Right renal cortex interstitium (tissue), 3 donors: ENCODE measurements at regions not wholly inside any gene's neighbourhood (a gene's known extent, or its start where the extent isn't known, plus 50 kb on each side); places are given as distances from the start of the nearest gene placed in this dataset.

ENCODE experiments used
- DNase-seq, 3 donors: peaks; one replicate each; pipeline ENCODE4 v3.0.0-alpha.2; 2013; ENCODE audit warnings: low read depth in 3 of 3, low spot score in 2 of 3

DNA sequence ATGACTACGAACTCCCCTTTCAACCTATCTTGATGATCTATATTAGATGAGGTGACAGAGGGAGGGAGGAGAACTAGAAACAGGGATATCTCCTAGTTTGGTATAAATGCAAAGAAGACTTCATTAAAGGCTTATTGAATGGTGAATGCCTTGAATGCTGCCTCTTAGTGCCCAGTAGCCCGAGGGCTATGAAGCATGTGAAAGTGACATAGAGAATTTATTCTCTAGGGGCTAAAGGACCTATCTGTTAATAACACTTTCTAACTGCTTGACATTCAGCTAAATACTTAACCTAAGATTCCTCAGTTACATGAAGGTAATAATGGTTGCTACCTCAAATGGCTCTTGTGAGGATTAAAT is 764.1 kb downstream of the LTN1 start:
- DNase-seq = no peak

DNA sequence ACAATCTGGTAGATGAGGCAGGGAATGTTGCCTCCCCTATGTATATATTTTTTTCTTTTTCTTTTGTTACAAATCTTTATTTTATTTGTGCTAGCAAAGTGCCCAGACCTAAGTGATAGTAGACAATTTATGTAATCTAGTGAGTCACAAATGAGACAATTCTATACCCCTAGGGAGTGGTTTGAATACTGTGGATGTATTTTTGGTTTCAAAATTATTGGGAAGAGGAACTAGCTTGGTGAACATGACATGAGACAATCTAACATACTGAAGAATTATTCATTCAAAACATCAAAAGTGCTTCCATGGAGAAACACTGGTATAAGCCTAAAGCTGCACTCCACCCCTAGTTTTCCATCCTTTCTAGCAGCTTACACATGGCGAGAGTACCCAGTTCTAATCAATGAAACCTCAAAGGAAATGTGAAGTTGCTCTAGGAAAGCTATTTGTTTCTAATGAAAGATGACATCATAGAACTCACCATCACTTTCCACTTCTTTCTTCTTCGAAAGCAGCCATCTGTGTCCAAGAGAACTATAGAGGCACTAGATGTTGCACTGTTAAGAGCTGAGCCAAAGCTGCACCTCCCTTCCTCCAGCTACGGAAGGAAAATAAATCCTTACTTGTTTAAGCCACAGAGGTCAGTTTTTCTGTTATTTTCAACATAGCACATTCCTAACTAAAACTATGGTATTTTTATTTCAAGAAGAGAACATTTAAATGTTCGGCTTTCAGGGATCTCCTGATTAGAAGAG is 764.6 kb downstream of the LTN1 start:
- no peak for DNase-seq

DNA sequence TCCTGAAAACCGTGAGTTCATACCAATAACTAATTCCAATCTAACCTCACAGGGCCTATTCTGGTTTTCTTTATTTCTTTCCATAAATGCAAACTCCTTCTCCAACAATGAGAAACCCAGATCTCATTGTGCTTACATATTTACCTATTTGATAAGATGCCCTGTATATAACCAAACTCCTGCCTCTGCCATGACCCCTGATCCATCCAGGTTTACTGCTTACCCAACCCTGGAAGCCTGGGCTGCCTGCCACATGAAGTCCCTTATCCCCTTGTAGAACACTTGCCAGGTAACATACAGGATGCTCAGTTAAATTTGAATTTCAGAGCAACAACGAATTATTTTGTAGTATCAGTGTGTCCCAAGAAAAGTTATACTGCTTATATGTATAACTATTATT is 766.1 kb downstream of the LTN1 start:
- DNase-seq = no peak

DNA sequence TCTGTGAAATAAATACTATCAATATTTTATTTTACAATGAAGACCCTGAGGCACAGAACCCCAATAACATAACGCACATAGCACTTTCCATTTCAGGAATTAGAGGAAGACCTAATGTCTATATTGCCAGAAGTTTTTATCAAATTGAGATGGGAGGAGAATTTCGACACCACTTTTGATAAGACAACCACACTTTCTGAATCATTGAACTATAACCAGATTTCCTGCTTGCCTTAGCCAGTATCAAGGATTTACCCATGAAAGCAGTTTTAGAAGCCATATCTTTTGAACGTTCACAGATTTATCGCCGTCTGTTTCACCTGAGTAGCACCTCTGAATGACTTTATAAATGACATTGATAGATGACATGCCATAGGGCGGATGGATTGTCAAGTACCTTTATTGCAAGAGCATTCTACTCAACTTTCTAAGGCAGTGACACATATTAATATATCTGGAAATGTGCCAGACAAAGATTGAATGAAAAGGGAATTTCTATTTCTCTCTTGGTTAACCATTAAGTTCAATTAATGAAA is 768.4 kb downstream of the LTN1 start:
- no peak for DNase-seq

DNA sequence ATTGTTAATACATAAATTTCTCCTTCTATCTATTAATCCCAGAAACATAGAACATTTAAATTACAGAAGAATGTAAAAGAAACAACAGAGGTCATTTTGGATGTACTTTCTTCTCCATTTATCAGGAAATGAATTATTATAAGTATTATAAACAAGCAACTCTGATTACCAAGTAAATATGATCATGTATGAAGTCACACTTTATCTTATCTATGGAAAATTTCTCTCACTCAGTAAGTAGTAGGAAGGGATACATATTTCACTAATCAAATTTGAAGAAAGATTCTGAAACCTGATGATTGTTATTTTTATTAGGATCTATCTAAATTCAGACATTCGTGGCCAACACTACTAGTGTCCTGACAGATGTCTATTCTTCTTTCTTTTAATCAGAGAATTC is 770.7 kb downstream of the LTN1 start:
- no peak for DNase-seq

DNA sequence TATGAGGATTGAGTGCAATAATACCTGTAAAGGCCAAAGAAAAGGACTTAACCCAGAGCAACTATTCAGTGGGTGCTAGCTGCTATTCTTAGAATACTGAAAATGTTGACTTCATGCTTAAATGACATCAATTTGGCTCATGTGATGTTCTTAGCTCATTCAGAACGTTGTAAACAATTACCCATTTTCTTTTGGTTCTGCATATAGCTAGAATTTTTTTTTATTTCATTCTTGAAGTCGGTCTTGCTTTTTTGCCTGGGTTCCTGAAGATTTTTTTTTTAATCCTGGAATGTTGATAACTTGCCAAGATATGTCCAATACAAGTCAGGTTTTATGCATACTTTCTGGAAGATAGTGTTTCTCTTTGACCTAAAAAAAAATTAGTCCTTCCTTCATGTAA is 772.0 kb downstream of the LTN1 start:
- no peak for DNase-seq

DNA sequence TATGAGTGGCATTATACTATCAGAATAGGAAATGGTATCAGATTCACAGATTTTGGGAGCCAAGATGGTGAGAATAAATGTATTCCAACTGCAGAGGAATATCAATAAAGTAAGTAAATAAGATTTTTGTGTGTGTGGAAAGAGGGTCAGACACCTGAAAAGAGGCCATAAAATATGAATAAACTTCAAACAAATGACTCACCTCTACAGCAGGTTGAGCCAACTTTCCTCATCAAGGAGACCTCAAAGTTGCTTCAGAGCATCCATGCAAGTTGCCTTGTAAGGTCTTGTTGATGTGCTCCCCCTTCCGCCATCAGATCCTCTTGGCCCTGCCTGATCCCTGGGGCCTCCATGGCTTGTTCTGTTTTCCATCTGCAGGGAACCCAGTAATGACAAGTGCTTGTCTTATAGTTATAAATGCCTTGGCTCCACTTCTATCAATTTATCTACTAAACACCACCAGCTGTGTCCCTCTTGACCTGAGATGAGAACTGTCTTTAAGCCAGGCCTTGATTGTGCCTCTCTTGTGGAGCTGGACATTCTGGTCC is 775.6 kb downstream of the LTN1 start:
- DNase-seq = no peak

DNA sequence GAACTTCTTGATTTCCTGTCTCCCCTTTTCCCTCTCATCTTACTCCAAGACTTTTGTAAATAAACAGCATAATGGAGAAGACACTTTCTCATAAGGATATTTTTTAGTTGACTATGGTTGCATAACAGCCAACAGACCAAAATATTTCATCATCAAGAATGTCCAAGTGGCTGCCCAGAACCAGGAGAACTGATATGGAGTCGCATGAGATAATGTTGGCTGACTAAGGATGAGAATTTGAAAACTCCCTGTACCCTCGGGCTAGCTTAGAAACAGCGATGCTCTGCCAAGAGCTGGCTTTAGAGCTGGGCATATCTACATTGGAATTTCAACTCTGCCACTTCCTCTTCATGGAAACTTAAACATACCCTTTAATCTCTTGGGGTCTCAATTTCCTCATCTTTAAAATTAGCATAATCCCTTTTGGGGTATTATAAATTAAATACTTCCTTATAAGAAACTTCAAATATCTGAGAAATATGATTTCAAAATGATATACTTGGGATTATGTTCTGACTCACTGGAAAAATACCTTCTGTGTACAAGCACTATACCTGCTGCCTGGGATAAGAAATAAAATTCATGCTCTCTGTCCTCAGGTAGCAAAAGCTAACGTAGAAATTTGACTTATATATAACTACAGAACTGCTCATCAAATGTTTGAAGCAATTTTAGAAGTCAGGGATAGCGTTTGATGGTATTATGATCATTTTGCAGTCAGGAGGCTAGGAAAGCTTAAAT is 777.3 kb downstream of the LTN1 start:
- DNase-seq = no peak

DNA sequence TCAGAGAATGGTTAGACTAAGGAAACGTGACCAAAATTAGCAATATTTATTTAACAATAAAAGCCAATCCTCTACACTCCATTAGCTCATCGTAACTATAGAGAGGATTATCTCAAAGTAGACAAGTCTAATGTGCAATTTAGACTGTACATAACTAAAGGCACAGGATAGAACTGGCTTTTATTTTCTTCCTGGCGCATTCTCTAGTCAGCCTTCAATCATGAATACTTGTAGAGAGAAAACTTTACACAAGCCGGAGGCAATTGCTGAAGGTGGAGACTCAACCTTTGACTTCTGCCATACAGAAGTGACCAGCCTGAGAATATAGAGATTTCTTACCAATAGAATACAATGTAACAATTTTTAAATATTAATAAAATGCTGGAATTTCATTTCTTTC is 777.9 kb downstream of the LTN1 start:
- no peak for DNase-seq

DNA sequence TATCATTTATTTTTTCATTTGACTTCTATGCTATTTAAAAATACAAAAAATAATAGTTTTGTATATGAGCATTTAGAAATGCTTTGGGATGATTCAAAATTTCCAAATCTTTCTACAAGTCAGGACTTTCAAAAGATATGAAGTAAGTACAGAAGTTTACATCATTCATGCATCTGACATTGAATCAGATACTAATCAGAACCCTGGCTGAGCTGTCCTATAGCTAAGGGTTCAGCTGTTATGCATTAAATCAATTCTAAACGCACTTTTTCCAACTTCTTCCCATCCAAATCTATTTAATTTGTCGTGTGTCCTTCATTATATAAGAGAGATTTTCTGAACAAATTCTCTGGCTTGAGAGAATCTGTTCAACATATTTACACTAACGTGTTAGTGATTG is 779.4 kb downstream of the LTN1 start:
- DNase-seq = no peak

DNA sequence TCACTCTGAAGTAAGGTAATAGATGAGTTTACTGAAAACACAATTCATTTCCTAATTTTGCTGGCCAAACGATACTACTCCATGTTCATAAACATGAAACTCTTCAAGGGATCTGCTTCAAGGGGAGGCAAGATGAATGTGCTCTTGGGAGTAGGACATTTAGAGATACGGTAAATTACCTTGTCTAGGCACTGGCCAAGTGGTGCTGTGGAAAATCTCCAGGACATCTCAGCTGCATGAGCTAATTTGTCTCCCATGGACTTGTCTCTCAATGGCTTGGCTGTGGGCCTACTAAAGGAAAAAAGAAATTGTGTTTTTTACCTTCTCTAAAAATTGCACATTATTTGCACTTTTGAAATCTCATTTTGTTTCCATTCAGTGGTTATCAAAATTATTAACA is 780.6 kb downstream of the LTN1 start:
- DNase-seq = no peak

DNA sequence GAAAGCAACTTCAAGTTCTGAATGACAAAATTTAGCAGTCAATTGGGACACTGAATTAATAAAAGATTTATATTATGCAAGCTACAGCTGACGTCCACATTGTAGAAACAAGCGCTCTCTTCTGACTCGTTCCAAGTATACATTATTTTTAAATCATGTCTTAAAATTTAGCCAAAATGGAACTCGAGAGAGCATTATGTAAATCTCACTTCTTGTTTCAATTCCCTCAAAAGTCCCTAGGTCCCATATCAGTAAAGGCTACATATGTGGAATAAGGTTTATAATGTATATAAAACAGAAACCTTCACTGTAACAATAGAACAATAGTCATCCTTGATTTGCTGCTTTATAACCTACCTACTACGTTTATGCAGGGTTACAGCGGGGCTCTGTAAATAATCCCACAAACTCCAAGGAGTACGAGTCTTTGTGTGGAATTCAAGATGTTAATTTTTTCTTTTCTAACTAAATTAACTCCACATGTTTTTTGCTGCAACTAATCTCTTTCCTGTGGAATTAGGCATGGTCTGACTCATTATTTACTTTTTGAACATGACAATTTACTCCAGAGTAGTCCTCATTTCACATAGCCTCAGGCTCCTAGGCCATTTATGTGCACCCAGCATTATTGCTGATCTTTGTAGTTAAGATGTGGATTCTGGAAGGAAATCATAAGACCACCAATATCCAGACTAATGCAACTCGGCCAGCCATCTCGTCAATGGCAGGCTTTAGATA is 785.1 kb downstream of the LTN1 start:
- no peak for DNase-seq

DNA sequence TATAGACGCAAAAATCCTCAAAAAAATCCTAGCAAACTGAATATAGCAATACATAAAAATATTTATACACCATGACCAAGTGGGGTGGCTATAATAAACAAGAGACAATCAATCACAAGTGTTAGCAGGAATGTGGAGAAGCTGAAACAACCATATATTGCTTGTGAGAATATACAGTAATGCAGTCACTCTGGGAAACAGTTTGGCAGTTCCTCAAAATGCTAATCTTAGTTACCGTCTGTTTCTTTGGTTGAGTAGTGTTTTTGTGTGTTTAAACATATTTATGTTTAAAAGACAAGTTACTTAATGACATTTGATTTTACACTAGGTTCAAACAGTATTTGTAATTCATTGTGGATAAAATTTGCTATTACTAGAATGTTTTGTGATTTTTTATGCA is 792.0 kb downstream of the LTN1 start:
- no peak for DNase-seq

DNA sequence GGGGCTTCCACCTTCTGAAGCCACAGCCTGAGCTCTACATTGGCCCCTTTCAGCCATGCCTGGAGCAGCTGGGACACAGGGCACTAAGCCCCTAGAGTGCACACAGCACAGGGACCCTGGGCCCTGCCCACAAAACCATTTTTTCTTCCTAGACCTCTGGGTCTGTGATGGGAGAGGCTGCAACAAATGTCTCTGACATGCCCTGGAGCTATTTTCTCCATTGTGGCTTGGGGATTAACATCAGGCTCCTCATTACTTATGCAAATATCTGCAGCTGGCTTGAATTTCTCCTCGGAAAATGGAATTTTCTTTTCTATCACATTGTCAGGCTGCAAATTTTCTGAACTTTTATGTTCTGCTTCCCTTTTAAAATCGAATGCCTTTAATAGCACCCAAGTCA is 795.7 kb downstream of the LTN1 start:
- no peak for DNase-seq

DNA sequence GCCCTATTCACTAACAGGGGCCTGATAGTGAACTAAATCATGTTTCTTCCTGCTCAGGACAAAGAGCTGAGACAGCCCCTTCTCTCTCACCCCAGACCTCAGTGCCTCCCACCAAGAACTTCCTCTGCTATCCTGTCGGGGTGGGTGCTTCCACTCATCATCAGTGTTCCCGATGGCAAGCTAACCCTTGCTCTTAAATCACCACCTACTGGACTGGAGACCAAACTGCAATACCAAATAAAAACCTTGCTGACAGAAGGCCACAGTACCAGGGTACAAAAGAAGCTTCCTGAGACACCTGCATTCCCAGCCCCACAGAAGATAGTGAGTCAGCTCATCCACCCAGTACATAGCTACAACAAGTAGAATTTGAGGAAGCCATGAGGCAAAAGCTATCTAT is 799.5 kb downstream of the LTN1 start:
- DNase-seq = no peak

DNA sequence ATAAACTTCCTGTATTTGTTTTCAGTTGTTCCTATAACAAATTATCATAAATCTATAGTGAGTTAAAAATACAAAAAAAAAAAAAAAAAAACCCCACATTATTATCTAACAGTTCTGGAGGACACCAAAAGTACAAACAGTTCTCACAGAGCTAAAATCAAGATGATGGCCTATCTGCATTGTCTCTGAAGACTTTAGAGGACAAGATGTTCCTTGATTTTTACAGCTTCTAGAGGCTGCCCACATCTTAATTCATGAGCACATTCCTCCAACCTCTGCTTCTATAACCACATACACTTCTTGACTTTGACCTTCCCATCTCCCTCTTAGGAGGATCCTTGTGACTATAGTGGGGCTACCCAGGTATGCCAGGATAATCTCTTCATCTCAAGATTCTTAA is 806.1 kb downstream of the LTN1 start:
- DNase-seq = no peak

DNA sequence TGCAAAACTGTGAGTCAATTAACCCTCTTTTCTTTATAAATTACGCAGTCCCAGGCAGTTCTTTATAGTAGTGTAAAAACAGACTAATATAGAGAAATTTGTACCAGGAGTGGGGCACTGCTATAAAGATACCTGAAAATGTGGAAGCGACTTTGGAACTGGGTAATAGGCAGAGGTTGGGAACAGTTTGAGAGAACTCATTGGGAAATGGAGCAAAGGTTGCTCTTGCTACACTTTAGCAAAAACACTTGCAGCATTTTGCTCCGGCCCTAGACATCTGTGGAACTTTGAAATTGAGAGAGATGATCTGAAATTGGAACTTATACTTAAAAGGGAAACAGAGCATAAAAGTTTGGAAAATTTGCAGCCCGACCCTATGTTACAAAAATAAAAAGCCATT is 810.9 kb downstream of the LTN1 start:
- no peak for DNase-seq

DNA sequence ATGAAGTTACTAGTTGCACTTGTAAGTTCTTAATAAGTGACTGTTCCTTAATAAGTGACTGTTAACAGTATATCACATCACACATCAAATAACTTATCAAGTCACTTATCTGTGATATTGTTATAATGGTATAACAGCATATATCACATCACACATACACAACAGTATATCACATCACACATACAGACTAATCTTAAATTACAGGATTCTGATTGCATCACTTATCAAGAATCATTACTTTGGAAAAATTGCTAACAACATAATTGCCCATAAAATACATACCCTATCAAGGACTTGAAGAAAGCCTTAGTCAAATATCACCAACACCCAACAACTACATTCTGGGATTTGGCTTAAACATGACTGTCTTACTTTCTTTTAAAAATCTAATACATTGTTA is 813.5 kb downstream of the LTN1 start:
- no peak for DNase-seq

DNA sequence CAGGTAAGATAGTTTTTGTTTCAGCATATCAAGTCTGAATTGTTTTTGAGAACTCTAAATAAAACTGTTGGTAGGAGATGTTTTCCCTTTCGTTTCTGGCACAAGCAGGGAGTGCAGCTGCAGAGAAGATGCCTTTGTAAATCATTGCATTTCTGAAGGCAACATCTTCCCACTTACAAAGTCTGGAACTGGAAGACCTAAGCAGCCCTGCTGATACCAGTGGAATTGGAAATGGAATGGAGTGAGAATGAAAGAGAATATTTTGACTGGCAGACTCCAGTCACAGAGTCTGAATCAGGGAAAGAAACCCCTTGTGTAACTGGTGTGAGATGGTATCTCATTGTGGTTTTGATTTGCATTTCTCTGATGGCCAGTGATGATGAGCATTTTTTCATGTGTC is 815.6 kb downstream of the LTN1 start:
- no peak for DNase-seq

DNA sequence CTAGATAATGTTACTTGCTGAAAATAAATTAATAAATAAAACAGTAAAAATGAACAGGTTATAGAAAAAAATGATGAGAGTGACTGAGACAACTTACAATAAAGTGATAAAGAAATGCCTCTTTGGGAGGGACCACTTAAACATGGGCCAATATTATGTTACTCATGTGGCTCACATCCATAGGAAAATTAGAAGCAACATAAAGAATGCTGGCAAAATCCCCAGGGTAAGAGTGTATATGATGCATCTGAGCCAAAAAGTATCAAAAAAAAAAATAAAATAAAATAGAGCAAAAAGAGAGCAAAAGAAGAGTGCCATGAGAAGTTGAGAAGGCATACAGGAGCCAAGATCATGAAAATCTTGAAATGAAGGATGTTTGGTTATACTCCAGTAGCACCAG is 818.0 kb downstream of the LTN1 start:
- DNase-seq = no peak

DNA sequence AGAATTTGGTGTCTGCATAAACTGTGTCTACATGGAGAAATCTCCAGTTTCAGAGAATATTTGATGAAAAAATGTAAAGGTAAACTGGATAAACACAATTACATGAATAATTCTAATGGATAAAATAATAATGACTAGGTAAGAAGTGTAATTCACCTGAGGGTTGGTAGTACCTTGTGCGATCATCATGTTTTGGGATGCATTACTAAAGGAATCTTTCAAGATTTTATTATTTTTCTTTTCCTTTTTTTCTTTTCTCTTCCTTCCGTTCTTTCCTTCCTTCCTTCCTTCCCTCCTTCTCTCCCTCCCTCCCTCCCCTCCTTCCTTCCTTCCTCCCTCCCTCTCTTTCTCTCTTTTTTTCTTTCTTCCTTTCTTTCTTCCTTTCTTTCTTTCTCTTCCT is 818.7 kb downstream of the LTN1 start:
- no peak for DNase-seq
